A549 (cell line): ENCODE measurements at regions not wholly inside any gene's neighbourhood (a gene's known extent, or its start where the extent isn't known, plus 50 kb on each side); places are given as distances from the start of the nearest gene placed in this dataset.

Experiments
- CBX2 ChIP-seq: fragments of 200-600 bp; sonication (generic); IDR thresholded peaks from 2 replicates; pipeline ENCODE4 v1.6.1; 2016; ENCODE audit warnings: low read depth, mild to moderate bottlenecking, borderline replicate concordance
- CHD2 ChIP-seq: fragments of 150-350 bp; IDR thresholded peaks from 2 replicates; pipeline ENCODE4 v1.6.1; 2014; ENCODE audit warnings: low read length; ENCODE audit not compliant: partially characterized antibody
- CTCF ChIP-seq: fragments of >200 bp; sonication (Bioruptor Twin); formaldehyde crosslinking; IDR thresholded peaks from 3 replicates; pipeline ENCODE4 v1.5.1; 2016
- KDM1A ChIP-seq: fragments of 200-600 bp; sonication (generic); IDR thresholded peaks from 2 replicates; pipeline ENCODE4 v1.6.1; 2016; ENCODE audit warnings: low read depth, mild to moderate bottlenecking
- NFE2L2 ChIP-seq: fragments of 150-350 bp; conservative IDR thresholded peaks from 2 replicates; pipeline ENCODE4 v1.6.1; 2014; ENCODE audit warnings: low read length
- POLR2A ChIP-seq: IDR thresholded peaks from 2 replicates; pipeline ENCODE4 v1.6.1; 2012; ENCODE audit warnings: mild to moderate bottlenecking, low read length
- POLR2AphosphoS2 ChIP-seq: conservative IDR thresholded peaks from 2 replicates; pipeline ENCODE4 v1.6.1; 2012; ENCODE audit warnings: low read length, improper control_type of control experiment, inconsistent platforms
- RFX5 ChIP-seq: fragments of 450-650 bp; IDR thresholded peaks from 2 replicates; pipeline ENCODE4 v1.7.1; 2014; ENCODE audit warnings: antibody characterized with exemption, mild to moderate bottlenecking, moderate library complexity

GRCh38 chr4:149931431-149931830 is 115.8 kb upstream of the IQCM start:
- TF ChIP-seq POLR2AphosphoS2, result no peak
- TF ChIP-seq CTCF, result no peak
- TF ChIP-seq NFE2L2, result no peak
- TF ChIP-seq POLR2A, result no peak
- TF ChIP-seq RFX5, result no peak
- TF ChIP-seq CBX2, result no peak
- TF ChIP-seq KDM1A, result no peak
- TF ChIP-seq CHD2, result no peak
